ENCODE measurements at regions not wholly inside any gene's neighbourhood (a gene's known extent, or its start where the extent isn't known, plus 50 kb on each side); places are given as distances from the start of the nearest gene placed in this dataset.

DNA sequence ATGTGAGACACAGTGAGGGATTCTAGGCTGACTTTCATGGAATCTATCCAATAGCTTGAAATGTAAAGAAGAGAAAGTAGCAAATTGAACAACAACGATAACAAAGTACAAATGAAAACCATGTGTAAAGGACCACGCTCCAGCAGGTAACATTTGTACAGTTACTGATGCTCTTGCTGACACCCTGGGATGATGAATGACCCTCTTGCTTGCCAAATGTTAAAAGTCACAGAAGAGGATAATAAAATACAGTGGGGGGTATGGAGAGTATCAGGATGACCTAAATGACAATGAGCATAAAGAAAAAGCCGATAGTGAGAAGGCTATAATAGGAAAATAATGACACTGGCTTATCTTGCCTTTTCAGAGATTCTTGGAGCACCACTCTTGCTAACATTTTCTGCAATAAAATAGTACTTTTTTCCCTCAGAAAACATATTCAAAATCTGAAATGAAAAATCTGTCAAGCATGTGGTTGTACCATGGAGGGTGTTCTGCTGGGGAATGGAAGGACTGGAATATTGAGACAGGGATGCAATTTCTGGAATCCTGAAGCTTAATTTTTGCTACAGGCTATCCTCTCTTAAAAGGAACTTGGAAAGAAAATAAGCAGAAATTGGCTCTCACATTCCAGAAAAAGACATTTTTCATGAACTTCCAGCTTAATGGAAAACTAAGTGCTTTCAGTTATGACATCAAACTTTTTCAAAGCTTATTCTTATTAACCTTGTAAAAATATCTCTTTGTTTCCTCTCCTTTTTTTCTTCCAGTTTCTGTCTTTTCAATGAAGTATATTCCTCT, 303.2 kb upstream of the GHITM start:
- H3K27me3 Mint-ChIP-seq, result no peaks in the 10 kb centered on the region
- no peak overlapping the region for H3K4me3 Mint-ChIP-seq
- ATAC-seq, result no peak
- no peak overlapping the region for H3K27ac Mint-ChIP-seq
- H3K9me3 Mint-ChIP-seq, result no peaks in the 10 kb centered on the region
- no peaks in the 10 kb centered on the region for H3K36me3 Mint-ChIP-seq
- no peaks in the 10 kb centered on the region for H3K4me1 Mint-ChIP-seq

- H3K27ac Mint-ChIP-seq, result no peak overlapping the region
- ATAC-seq, result no peak
- no peaks in the 10 kb centered on the region for H3K36me3 Mint-ChIP-seq
- no peaks in the 10 kb centered on the region for H3K27me3 Mint-ChIP-seq
- H3K9me3 Mint-ChIP-seq, result peaks cover 8% of the 10 kb centered on the region
- H3K4me1 Mint-ChIP-seq, result no peaks in the 10 kb centered on the region
- no peak overlapping the region for H3K4me3 Mint-ChIP-seq
These were observed 290.6 kb upstream of the GHITM start for GRCh38 chr10:83848677-83849076.

- ATAC-seq, result no peak
- Mint-ChIP-seq H3K27ac (no peak overlapping the region), H3K9me3 (peaks cover 10% of the 10 kb centered on the region), H3K4me3 (no peak overlapping the region), H3K4me1 (no peaks in the 10 kb centered on the region), H3K27me3 (no peaks in the 10 kb centered on the region), H3K36me3 (no peaks in the 10 kb centered on the region)
These were observed 290.2 kb upstream of the GHITM start for GRCh38 chr10:83849150-83849549.

- H3K4me1 Mint-ChIP-seq, result no peaks in the 10 kb centered on the region
- H3K4me3 Mint-ChIP-seq, result no peak overlapping the region
- H3K36me3 Mint-ChIP-seq, result no peaks in the 10 kb centered on the region
- peaks cover 3% of the 10 kb centered on the region for H3K9me3 Mint-ChIP-seq
- no peak overlapping the region for H3K27ac Mint-ChIP-seq
- no peaks in the 10 kb centered on the region for H3K27me3 Mint-ChIP-seq
- no peak for ATAC-seq
These were observed 287.2 kb upstream of the GHITM start for GRCh38 chr10:83852146-83852545.

GRCh38 chr10:83862723-83863122, 276.6 kb upstream of the GHITM start:
- Mint-ChIP-seq H3K27me3 (peaks cover 9% of the 10 kb centered on the region), H3K27ac (no peak overlapping the region), H3K9me3 (peaks cover 5% of the 10 kb centered on the region), H3K4me1 (no peaks in the 10 kb centered on the region), H3K36me3 (no peaks in the 10 kb centered on the region), H3K4me3 (no peak overlapping the region)
- ATAC-seq, result no peak

DNA sequence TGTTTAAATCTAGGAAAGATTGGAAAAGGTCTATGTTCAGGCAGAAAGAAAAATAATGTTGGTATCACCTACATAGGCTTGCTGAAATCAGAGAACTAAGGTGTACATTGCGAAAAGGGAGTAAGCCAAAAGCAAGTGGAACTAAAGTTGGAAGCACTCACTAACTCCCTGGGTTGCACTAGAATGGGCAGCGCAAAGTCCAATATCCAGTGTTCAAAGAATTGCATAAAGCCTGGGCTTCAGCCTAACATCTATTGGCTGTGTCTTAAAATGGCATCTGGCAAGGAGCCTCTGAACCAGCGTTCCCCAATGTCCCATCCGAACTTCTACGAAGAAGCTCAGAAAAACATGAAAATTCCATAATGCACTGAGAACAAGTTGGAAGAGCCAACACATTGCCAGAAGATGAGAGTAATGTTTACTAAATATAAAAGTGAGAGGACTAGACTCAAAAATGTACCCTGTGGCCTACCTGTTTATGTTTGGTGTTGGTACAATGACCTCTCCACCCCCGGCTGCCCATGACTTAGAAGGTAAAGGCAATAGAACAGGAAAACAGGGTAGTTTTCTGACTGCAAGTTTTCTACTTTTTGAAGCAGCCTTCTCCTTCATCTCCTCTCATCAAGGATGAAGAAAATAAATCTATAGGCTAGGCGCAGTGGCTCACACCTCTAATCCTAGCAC, 275.9 kb upstream of the GHITM start:
- Mint-ChIP-seq H3K9me3 (peaks cover 5% of the 10 kb centered on the region), H3K27me3 (peaks cover 9% of the 10 kb centered on the region), H3K4me3 (no peak overlapping the region), H3K4me1 (no peaks in the 10 kb centered on the region), H3K27ac (no peak overlapping the region), H3K36me3 (no peaks in the 10 kb centered on the region)
- no peak for ATAC-seq

DNA sequence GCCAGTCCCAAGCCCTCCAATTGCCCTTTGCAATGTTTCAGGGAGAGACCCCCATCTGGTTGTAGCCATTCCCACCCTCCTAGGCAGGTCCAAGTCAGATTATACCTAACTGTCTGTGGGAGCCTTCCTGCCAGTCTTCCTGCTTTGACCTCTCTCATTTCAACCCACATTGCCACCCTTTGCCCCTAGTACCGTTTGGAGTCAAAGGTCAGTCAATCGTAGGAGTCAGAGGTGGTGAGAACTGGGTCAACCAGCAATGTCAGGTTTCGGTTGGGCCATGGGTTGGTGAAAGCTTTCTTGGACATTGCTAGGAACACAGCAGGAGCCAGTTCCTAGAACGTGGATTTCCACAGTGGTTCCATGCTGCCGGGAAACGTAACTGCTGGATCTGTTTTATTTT, 269.4 kb upstream of the GHITM start:
- Mint-ChIP-seq H3K36me3 (no peaks in the 10 kb centered on the region), H3K4me3 (no peak overlapping the region), H3K27me3 (no peaks in the 10 kb centered on the region), H3K4me1 (no peaks in the 10 kb centered on the region), H3K9me3 (no peaks in the 10 kb centered on the region), H3K27ac (no peak overlapping the region)
- no peak for ATAC-seq

DNA sequence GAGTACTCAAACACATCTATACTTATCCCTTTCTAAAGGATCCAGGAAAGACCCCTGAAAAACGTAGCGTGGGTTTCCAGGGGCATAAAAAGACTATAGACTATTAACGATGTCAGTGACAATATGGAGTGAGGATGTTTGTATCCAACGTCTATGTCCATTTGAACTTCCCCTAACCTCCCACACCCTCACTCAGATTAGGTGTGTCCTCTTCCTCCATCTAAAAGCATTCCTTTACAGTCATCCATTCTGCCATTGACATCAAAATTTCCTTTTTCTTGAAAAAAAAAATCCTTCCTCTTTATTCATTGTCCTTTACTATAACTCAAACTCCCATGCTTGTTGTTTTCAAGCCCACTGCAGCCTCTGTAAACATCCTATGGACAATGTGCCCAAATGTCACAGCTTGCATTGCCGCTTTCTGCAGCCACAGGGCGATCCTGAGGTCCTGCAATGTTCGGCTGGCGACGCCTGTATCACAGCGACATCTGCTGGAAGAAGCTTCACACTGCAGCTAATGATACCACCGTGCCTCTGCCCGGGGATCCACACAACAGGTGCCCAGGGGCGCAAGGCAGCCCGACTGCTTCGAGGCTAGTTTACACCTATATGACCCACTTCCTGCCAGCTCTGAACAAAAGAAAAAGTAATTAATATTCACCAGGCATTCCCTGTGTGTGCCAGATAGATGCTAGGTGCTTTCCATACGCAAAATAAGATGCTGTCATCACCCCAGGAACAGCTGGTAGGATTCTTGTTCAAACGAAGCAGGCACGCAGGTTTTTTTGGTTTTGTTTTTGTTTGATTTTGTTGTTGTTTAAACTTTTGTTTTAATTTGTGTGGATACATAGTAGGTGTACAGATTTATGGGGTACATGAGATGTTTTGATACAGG, 267.9 kb upstream of the GHITM start:
- no peaks in the 10 kb centered on the region for H3K36me3 Mint-ChIP-seq
- peak; percentile 60 for ATAC-seq
- H3K4me1 Mint-ChIP-seq, result no peaks in the 10 kb centered on the region
- H3K27me3 Mint-ChIP-seq, result no peaks in the 10 kb centered on the region
- H3K9me3 Mint-ChIP-seq, result no peaks in the 10 kb centered on the region
- H3K27ac Mint-ChIP-seq, result no peak overlapping the region
- no peak overlapping the region for H3K4me3 Mint-ChIP-seq

DNA sequence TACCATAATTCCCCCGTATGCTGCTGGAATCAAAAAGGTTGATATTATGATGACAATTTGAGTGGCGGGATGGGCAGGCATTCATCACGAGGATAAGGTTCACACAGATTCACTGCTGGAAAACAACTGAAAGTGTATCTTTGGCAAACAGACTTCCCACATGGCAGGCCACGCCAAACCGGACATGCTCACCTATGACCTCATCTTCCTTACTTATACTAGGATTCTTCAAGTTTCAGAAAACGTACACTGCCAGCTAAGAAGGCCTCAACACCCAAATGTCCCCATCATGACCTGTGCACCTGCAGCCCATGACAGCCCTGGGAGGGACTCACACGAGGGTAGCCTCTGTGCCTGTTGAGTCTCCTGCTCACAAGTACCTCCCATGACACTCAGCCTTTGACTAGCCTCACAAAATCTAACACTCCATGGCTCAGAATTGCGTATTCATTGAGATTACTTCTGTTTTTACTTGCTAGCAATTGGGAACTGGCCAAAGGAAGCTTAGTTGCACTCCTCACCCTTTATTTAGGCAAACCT, 259.0 kb upstream of the GHITM start:
- Mint-ChIP-seq H3K4me1 (no peaks in the 10 kb centered on the region), H3K4me3 (no peak overlapping the region), H3K36me3 (no peaks in the 10 kb centered on the region), H3K27ac (no peak overlapping the region), H3K27me3 (no peaks in the 10 kb centered on the region), H3K9me3 (no peaks in the 10 kb centered on the region)
- no peak for ATAC-seq

GRCh38 chr10:83881661-83882060, 257.6 kb upstream of the GHITM start:
- no peak for ATAC-seq
- H3K27me3 Mint-ChIP-seq, result no peaks in the 10 kb centered on the region

GRCh38 chr10:83886871-83887270, 252.4 kb upstream of the GHITM start:
- no peaks in the 10 kb centered on the region for H3K4me1 Mint-ChIP-seq
- no peaks in the 10 kb centered on the region for H3K9me3 Mint-ChIP-seq
- no peak overlapping the region for H3K27ac Mint-ChIP-seq
- no peak for ATAC-seq
- H3K36me3 Mint-ChIP-seq, result no peaks in the 10 kb centered on the region
- H3K27me3 Mint-ChIP-seq, result peaks cover under 1% of the 10 kb centered on the region
- H3K4me3 Mint-ChIP-seq, result no peak overlapping the region

More at GRCh38 chr10:83881661-83882060, 257.6 kb upstream of the GHITM start:
- H3K27ac Mint-ChIP-seq, result no peak overlapping the region
- H3K9me3 Mint-ChIP-seq, result no peaks in the 10 kb centered on the region
- H3K4me3 Mint-ChIP-seq, result no peak overlapping the region
- no peaks in the 10 kb centered on the region for H3K36me3 Mint-ChIP-seq
- H3K4me1 Mint-ChIP-seq, result no peaks in the 10 kb centered on the region

- H3K9me3 Mint-ChIP-seq, result no peaks in the 10 kb centered on the region
- no peak for ATAC-seq
- peaks cover 9% of the 10 kb centered on the region for H3K27me3 Mint-ChIP-seq
- no peaks in the 10 kb centered on the region for H3K4me1 Mint-ChIP-seq
- no peak overlapping the region for H3K27ac Mint-ChIP-seq
- H3K36me3 Mint-ChIP-seq, result no peaks in the 10 kb centered on the region
- no peak overlapping the region for H3K4me3 Mint-ChIP-seq
These were observed 246.6 kb upstream of the GHITM start for GRCh38 chr10:83892737-83893136.

- no peak for ATAC-seq
- no peak overlapping the region for H3K4me3 Mint-ChIP-seq
These were observed 243.1 kb upstream of the GHITM start for GRCh38 chr10:83896219-83896618.

DNA sequence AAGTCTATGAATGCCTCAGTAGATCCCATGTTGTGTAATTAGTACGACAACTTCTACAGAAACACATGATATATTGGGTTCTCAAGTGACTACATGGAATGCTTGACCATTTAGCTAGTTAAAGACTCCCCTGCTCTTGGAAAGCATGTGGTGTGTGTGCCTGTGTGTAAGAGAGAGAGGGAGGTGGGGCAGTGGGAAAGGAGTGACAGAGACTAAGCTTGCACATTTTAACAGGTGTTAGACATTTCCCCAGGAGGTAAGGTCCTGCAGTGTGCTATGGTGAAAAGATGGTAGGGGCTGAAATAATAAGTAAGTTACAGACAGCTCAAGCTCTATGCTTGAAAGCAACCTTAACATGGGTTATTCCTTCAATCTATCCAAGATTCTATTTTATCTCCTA, 241.7 kb upstream of the GHITM start:
- H3K27me3 Mint-ChIP-seq, result peaks cover 1% of the 10 kb centered on the region
- H3K9me3 Mint-ChIP-seq, result peaks cover 7% of the 10 kb centered on the region
- H3K36me3 Mint-ChIP-seq, result no peaks in the 10 kb centered on the region
- ATAC-seq, result no peak
- no peak overlapping the region for H3K4me3 Mint-ChIP-seq
- no peaks in the 10 kb centered on the region for H3K4me1 Mint-ChIP-seq
- no peak overlapping the region for H3K27ac Mint-ChIP-seq

More at GRCh38 chr10:83896219-83896618, 243.1 kb upstream of the GHITM start:
- H3K4me1 Mint-ChIP-seq, result no peaks in the 10 kb centered on the region
- peaks cover 9% of the 10 kb centered on the region for H3K27me3 Mint-ChIP-seq
- no peak overlapping the region for H3K27ac Mint-ChIP-seq
- peaks cover 7% of the 10 kb centered on the region for H3K9me3 Mint-ChIP-seq
- no peaks in the 10 kb centered on the region for H3K36me3 Mint-ChIP-seq

DNA sequence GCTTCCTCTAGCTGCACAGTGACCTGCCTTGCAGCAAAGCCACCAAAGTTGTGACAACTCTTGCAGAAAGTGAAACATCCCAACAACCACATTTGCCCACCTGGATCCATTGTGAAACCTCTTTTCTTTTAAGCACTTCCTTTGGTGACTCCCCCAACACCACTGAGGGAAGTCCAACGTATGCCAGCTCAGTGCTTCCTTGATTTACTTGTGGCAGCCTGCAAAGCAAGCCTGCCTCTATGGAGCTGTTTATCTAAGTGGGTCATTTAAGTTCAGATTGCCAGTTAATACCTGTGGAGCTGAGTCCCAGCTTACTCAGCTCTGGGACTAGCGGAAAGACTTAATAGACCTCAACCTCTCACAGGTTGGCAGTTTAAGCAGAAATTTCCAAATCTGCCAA, 230.8 kb upstream of the GHITM start:
- no peaks in the 10 kb centered on the region for H3K9me3 Mint-ChIP-seq
- ATAC-seq, result no peak
- H3K4me3 Mint-ChIP-seq, result no peak overlapping the region
- no peaks in the 10 kb centered on the region for H3K4me1 Mint-ChIP-seq
- H3K36me3 Mint-ChIP-seq, result no peaks in the 10 kb centered on the region
- H3K27me3 Mint-ChIP-seq, result no peaks in the 10 kb centered on the region
- no peak overlapping the region for H3K27ac Mint-ChIP-seq
